GM23248 (cell line): ENCODE measurements at regions not wholly inside any gene's neighbourhood (a gene's known extent, or its start where the extent isn't known, plus 50 kb on each side); places are given as distances from the start of the nearest gene placed in this dataset.

Experiments used
- DNase-seq: peaks from one replicate; pipeline ENCODE4 v3.0.0-alpha.2; 2015
- H2AFZ ChIP-seq: fragments of 200-600 bp; sonication (generic); 2 replicates; pipeline ENCODE4 v1.6.1; 2016; ENCODE audit warnings: antibody characterized with exemption
- H3F3A ChIP-seq: fragments of 200-600 bp; sonication (generic); 2 replicates; pipeline ENCODE4 v1.6.1; 2016; ENCODE audit warnings: mild to moderate bottlenecking, antibody characterized with exemption, mixed run types; ENCODE audit not compliant: insufficient read depth
- H3K27ac ChIP-seq: fragments of 200-600 bp; sonication (generic); 2 replicates; pipeline ENCODE4 v1.5.1; 2016; ENCODE audit warnings: mild to moderate bottlenecking
- H3K27me3 ChIP-seq: fragments of 200-600 bp; sonication (generic); replicated peaks from 2 replicates; pipeline ENCODE4 v1.6.1; 2016; ENCODE audit warnings: mild to moderate bottlenecking; ENCODE audit not compliant: insufficient read depth
- H3K36me3 ChIP-seq: fragments of 200-600 bp; sonication (generic); 2 replicates; pipeline ENCODE4 v1.6.1; 2016; ENCODE audit warnings: low read depth, mild to moderate bottlenecking
- H3K4me1 ChIP-seq: fragments of 200-600 bp; sonication (generic); 2 replicates; pipeline ENCODE4 v1.6.1; 2016; ENCODE audit warnings: mild to moderate bottlenecking; ENCODE audit not compliant: insufficient read depth
- H3K4me2 ChIP-seq: fragments of 200-600 bp; sonication (generic); one replicate; pipeline ENCODE4 v1.6.1; 2016; ENCODE audit warnings: mild to moderate bottlenecking; ENCODE audit not compliant: unreplicated experiment
- H3K4me3 ChIP-seq: fragments of 200-600 bp; sonication (generic); 2 replicates; pipeline ENCODE4 v1.5.1; 2016; ENCODE audit warnings: mild to moderate bottlenecking
- H3K79me2 ChIP-seq: fragments of 200-600 bp; sonication (generic); 2 replicates; pipeline ENCODE4 v1.6.1; 2016; ENCODE audit warnings: mild to moderate bottlenecking; ENCODE audit not compliant: insufficient read depth
- H3K9ac ChIP-seq: fragments of 200-600 bp; sonication (generic); 2 replicates; pipeline ENCODE4 v1.6.1; 2016; ENCODE audit warnings: mild to moderate bottlenecking
- H3K9me2 ChIP-seq: fragments of 200-600 bp; sonication (generic); 2 replicates; pipeline ENCODE4 v1.6.1; 2016; ENCODE audit warnings: mixed run types, mild to moderate bottlenecking, moderate library complexity; ENCODE audit not compliant: insufficient read depth
- H3K9me3 ChIP-seq: fragments of 200-600 bp; sonication (generic); one replicate; pipeline ENCODE4 v1.6.1; 2017; ENCODE audit warnings: low read depth
- H4K20me1 ChIP-seq: fragments of 200-600 bp; sonication (generic); 2 replicates; pipeline ENCODE4 v1.6.0; 2016; ENCODE audit not compliant: insufficient read depth
- EZH2 ChIP-seq: fragments of 200-600 bp; sonication (generic); IDR thresholded peaks from 2 replicates; pipeline ENCODE4 v1.6.1; 2018; ENCODE audit warnings: antibody characterized with exemption, mild to moderate bottlenecking; ENCODE audit not compliant: insufficient read depth, poor library complexity, severe bottlenecking
- EZH2phosphoT487 ChIP-seq: fragments of 200-600 bp; sonication (generic); IDR thresholded peaks from 2 replicates; pipeline ENCODE4 v1.6.1; 2018; ENCODE audit warnings: antibody characterized with exemption, moderate library complexity, mild to moderate bottlenecking, low read depth; ENCODE audit not compliant: insufficient read depth
- WGBS, 2 experiments: methylation state at CpG; one replicate each; pipeline ENCODE4 v1.1.6; 2015 to 2017; ENCODE audit warnings: low lambda C conversion rate in 2 of 2, low coverage in 1 of 2; ENCODE audit errors: missing lambda C conversion rate in 2 of 2; 5-methylcytosine and 5-hydroxymethylcytosine counted together
- in situ Hi-C: fragments of 300-500 bp; cut with MboI; formaldehyde crosslinking; loops from 2 replicates; pipeline ENCODE4 v1.15.0; 2020

GRCh38 chr11:32016111-32016510 is 74.8 kb upstream of the RCN1 start:
- TF ChIP-seq EZH2 (no peak), EZH2phosphoT487 (no peak)
- Histone ChIP-seq H3K27ac (no peak overlapping the region), H3K27me3 (peaks cover 22% of the 10 kb centered on the region), H3F3A (no peaks in the 10 kb centered on the region), H3K4me3 (no peak overlapping the region), H3K79me2 (no peaks in the 10 kb centered on the region), H3K36me3 (no peaks in the 10 kb centered on the region), H3K9me3 (no peaks in the 10 kb centered on the region), H3K4me2 (no peak overlapping the region), H2AFZ (no peak overlapping the region), H4K20me1 (no peaks in the 10 kb centered on the region), H3K4me1 (no peaks in the 10 kb centered on the region), H3K9ac (no peak overlapping the region), H3K9me2 (no peaks in the 10 kb centered on the region)
- in situ Hi-C loops: no loop called here
- 47 to 49% methylated on average over 2 of the region's 2 CpGs for WGBS, 2 experiments
- DNase-seq: no peak

DNA sequence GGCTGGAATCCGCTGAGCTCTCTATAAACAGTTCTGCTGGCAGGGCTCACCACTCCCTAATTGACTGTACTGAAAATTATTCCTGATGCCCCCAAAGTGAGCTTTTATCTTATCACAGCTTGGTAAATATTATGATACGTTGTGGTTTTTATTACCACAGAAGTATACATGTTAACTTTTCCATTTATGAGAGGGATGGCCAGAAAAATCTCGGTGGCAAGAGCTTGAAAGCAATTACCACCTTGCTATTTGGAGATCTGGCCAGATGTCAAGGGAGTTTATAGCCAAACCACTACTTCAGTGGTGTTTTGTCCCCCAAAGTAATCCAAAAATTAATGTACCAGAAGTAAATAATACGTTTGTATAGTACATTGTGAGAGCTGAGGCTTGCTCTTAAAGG is 75.4 kb upstream of the RCN1 start:
- Histone ChIP-seq H3K4me1 (no peaks in the 10 kb centered on the region), H3K9ac (no peak overlapping the region), H3K4me3 (no peak overlapping the region), H3K27me3 (peaks cover 23% of the 10 kb centered on the region), H3F3A (no peaks in the 10 kb centered on the region), H3K27ac (no peak overlapping the region), H3K79me2 (no peaks in the 10 kb centered on the region), H4K20me1 (no peaks in the 10 kb centered on the region), H3K9me3 (no peaks in the 10 kb centered on the region), H3K9me2 (no peaks in the 10 kb centered on the region), H3K36me3 (no peaks in the 10 kb centered on the region), H2AFZ (no peak overlapping the region), H3K4me2 (no peak overlapping the region)
- TF ChIP-seq EZH2 (no peak), EZH2phosphoT487 (no peak)
- WGBS, 2 experiments: 51% methylated on average over 4 of the region's 4 CpGs
- in situ Hi-C loops: no loop called here
- DNase-seq: no peak

GRCh38 chr11:32013603-32014002 is 77.3 kb upstream of the RCN1 start:
- Histone ChIP-seq H4K20me1 (no peaks in the 10 kb centered on the region), H3K9ac (no peak overlapping the region), H2AFZ (no peak overlapping the region), H3K27me3 (peaks cover 39% of the 10 kb centered on the region), H3K9me2 (no peaks in the 10 kb centered on the region), H3K36me3 (no peaks in the 10 kb centered on the region), H3K4me1 (no peaks in the 10 kb centered on the region), H3K79me2 (no peaks in the 10 kb centered on the region), H3K9me3 (no peaks in the 10 kb centered on the region), H3K4me2 (no peak overlapping the region), H3F3A (no peaks in the 10 kb centered on the region), H3K27ac (no peak overlapping the region), H3K4me3 (no peak overlapping the region)
- DNase-seq: no peak
- in situ Hi-C loops: no loop called here
- no peak for TF ChIP-seq EZH2phosphoT487
- no peak for TF ChIP-seq EZH2
- 23 to 25% methylated on average over 3 of the region's 3 CpGs for WGBS, 2 experiments

- in situ Hi-C loops: no loop called here
- WGBS, 2 experiments: 10 to 21% methylated on average over 6 of the region's 6 CpGs
- TF ChIP-seq EZH2: no peak
- no peak for TF ChIP-seq EZH2phosphoT487
- Histone ChIP-seq H3K27ac (no peak overlapping the region), H4K20me1 (no peaks in the 10 kb centered on the region), H3K9ac (no peak overlapping the region), H3K4me1 (no peaks in the 10 kb centered on the region), H3K9me3 (no peaks in the 10 kb centered on the region), H3K9me2 (no peaks in the 10 kb centered on the region), H3F3A (no peaks in the 10 kb centered on the region), H3K4me2 (no peak overlapping the region), H3K36me3 (no peaks in the 10 kb centered on the region), H3K4me3 (no peak overlapping the region), H3K27me3 (peaks cover 37% of the 10 kb centered on the region), H3K79me2 (no peaks in the 10 kb centered on the region), H2AFZ (no peak overlapping the region)
- no peak for DNase-seq
Observed at GRCh38 chr11:32012049-32012448, 78.8 kb upstream of the RCN1 start.

DNA sequence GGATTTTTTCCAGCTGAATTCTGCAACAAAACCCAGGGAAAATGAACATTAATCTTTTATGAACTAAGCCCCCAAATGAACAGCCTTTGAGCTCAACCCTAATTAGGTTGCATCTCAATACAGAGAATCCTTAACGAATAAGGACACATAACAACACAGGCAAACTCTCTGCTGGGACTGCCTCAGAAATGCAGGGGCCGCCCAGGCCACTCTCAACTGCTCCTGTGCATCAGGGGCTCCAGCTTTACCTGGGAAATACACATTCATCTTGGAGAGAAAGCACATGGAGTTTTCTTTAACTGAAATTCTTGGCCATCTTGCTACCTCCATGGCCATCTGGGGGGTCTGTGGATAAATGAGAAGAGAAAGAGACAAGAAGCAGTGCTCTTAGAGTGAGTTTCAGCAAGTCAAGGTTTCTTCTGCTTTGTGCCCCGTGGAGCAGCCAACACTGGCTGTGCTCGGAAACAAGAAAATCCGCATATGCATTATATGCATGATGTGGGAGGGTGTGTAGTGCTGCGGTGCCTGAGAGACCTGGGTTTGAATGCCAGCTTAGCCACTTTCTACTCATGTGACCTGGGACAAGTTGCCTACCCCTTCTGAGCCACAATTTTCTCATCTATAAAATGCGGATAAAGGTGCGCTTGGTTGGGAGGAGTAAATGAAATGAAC is 81.9 kb upstream of the RCN1 start:
- Histone ChIP-seq H3K4me3 (no peak overlapping the region), H3K9ac (no peak overlapping the region), H3K9me3 (no peaks in the 10 kb centered on the region), H3K9me2 (no peaks in the 10 kb centered on the region), H3K79me2 (no peaks in the 10 kb centered on the region), H3K36me3 (no peaks in the 10 kb centered on the region), H3K4me1 (0 out of 2 replicates have a peak, but pooled peaks cover 3% of the 10 kb centered on the region), H2AFZ (no peak overlapping the region), H4K20me1 (no peaks in the 10 kb centered on the region), H3K27ac (no peak overlapping the region), H3F3A (no peaks in the 10 kb centered on the region), H3K27me3 (peaks cover 29% of the 10 kb centered on the region), H3K4me2 (no peak overlapping the region)
- TF ChIP-seq EZH2: no peak
- TF ChIP-seq EZH2phosphoT487: no peak
- in situ Hi-C loops: no loop called here
- no peak for DNase-seq
- WGBS, 2 experiments: 72 to 75% methylated on average over 8 of the region's 8 CpGs
